DMS153 treated with DMSO at 0.1 percent for 48 hours (cell line): ENCODE measurements at regions not wholly inside any gene's neighbourhood (a gene's known extent, or its start where the extent isn't known, plus 50 kb on each side); places are given as distances from the start of the nearest gene placed in this dataset.
A peak's percentile ranks its signal among the peaks of the same experiment; 100 is the strongest.
"Not testable (repeated sequence)": the region's sequence is repeated elsewhere in the genome, so short reads cannot be mapped to it uniquely, and the experiment has no call there.

Experiments
- DNase-seq: peaks from one replicate; lab custom pipeline; 2025; ENCODE audit not compliant: unreplicated experiment; lab: John Stamatoyannopoulos, UW

GRCh38 chr16:52976539-52977167, 76.0 kb downstream of the CHD9NB start:
- DNase-seq, result no peak

- no peak for DNase-seq
These were observed 85.0 kb downstream of the CHD9NB start for GRCh38 chr16:52967744-52968143.

- no peak for DNase-seq
These were observed 88.4 kb downstream of the CHD9NB start for GRCh38 chr16:52964290-52964689.

GRCh38 chr16:52963855-52964242, 88.8 kb downstream of the CHD9NB start:
- no peak for DNase-seq

- no peak for DNase-seq
These were observed 89.4 kb downstream of the CHD9NB start for GRCh38 chr16:52963212-52963854.

- DNase-seq, result no peak
These were observed 93.7 kb downstream of the CHD9NB start for GRCh38 chr16:52958951-52959350.

- no peak for DNase-seq
These were observed 95.5 kb downstream of the CHD9NB start for GRCh38 chr16:52957199-52957598.

GRCh38 chr16:52956044-52956443, 96.7 kb downstream of the CHD9NB start:
- DNase-seq, result no peak

GRCh38 chr16:52953215-52953614, 99.5 kb downstream of the CHD9NB start:
- no peak for DNase-seq

- DNase-seq, result no peak
These were observed 103.8 kb downstream of the CHD9NB start for GRCh38 chr16:52948946-52949345.

GRCh38 chr16:52932321-52932720, 120.4 kb downstream of the CHD9NB start:
- DNase-seq, result no peak

- DNase-seq, result peak; percentile 18
These were observed 123.0 kb downstream of the CHD9NB start for GRCh38 chr16:52929478-52930400.

GRCh38 chr16:52928955-52929354, 123.7 kb downstream of the CHD9NB start:
- DNase-seq, result no peak

- DNase-seq, result no peak
These were observed 127.6 kb downstream of the CHD9NB start for GRCh38 chr16:52925143-52925542.

- no peak for DNase-seq
These were observed 128.5 kb downstream of the CHD9NB start for GRCh38 chr16:52924162-52924561.

GRCh38 chr16:52921104-52921503, 131.6 kb downstream of the CHD9NB start:
- no peak for DNase-seq

- DNase-seq, result no peak
These were observed 132.4 kb downstream of the CHD9NB start for GRCh38 chr16:52920331-52920730.

- no peak for DNase-seq
These were observed 138.3 kb downstream of the CHD9NB start for GRCh38 chr16:52914428-52914827.

GRCh38 chr16:52912565-52913173, 140.0 kb downstream of the CHD9NB start:
- peak; percentile 26 for DNase-seq

- DNase-seq, result not testable (repeated sequence)
These were observed 144.6 kb downstream of the CHD9NB start for GRCh38 chr16:52908057-52908456.

GRCh38 chr16:52906281-52906680, 146.4 kb downstream of the CHD9NB start:
- no peak for DNase-seq
